Sciatic nerve (tissue), 2 donors: ENCODE measurements at regions not wholly inside any gene's neighbourhood (a gene's known extent, or its start where the extent isn't known, plus 50 kb on each side); places are given as distances from the start of the nearest gene placed in this dataset.
A peak's percentile ranks its signal among the peaks of the same experiment; 100 is the strongest.

Source experiments
- ATAC-seq: fragments of 200-7000 bp; cut with Tn5 transposase; one replicate; pipeline ENCODE4 v1.9.1; 2020; ENCODE audit warnings: mild to moderate bottlenecking, moderate library complexity
- DNase-seq: peaks from one replicate; pipeline ENCODE4 v3.0.0-alpha.2; 2020; ENCODE audit warnings: low spot score
- intact Hi-C: fragments of 100-400 bp; cut with DNase I; formaldehyde crosslinking; loops from one replicate; pipeline ENCODE4 v1.14.2; 2022
- donor health status: DM: no; HTN: no; CAD: no.
- donor health status: DM: no; HTN: no; CAD: no.

GRCh38 chr6:167501831-167502385 lies 177.0 kb downstream of the TTLL2 start:
- no peak for ATAC-seq
- DNase-seq, result no peak
- intact Hi-C loops, result no loop called here

GRCh38 chr6:167502471-167502870 lies 177.6 kb downstream of the TTLL2 start:
- ATAC-seq (no peak), DNase-seq (no peak)
- intact Hi-C loops, result no loop called here

GRCh38 chr6:167504385-167504961 lies 179.6 kb downstream of the TTLL2 start:
- ATAC-seq, result peak; percentile 72
- DNase-seq, result no peak
- intact Hi-C loops, result no loop called here

- ATAC-seq, result no peak
- DNase-seq, result no peak
- intact Hi-C loops, result no loop called here
These were observed 180.3 kb downstream of the TTLL2 start for GRCh38 chr6:167505199-167505598.

GRCh38 chr6:167505782-167506181 lies 180.9 kb downstream of the TTLL2 start:
- intact Hi-C loops, result no loop called here
- DNase-seq, result no peak
- no peak for ATAC-seq

- no peak for DNase-seq
- no peak for ATAC-seq
- intact Hi-C loops, result no loop called here
These were observed 181.8 kb downstream of the TTLL2 start for GRCh38 chr6:167506443-167507301.

- ATAC-seq (no peak), DNase-seq (no peak)
- intact Hi-C loops, result no loop called here
These were observed 182.6 kb downstream of the TTLL2 start for GRCh38 chr6:167507376-167507945.

GRCh38 chr6:167508919-167509852 lies 184.3 kb downstream of the TTLL2 start:
- ATAC-seq (no peak), DNase-seq (no peak)
- intact Hi-C loops, result no loop called here

- ATAC-seq (no peak), DNase-seq (no peak)
- intact Hi-C loops, result loop anchor here (1.0 kb wide), 1 partner anchor 32 kb away; no protein-coding TSS in a partner anchor
These were observed 185.0 kb downstream of the TTLL2 start for GRCh38 chr6:167509853-167510220.

GRCh38 chr6:167510648-167511047 lies 185.8 kb downstream of the TTLL2 start:
- intact Hi-C loops, result loop anchor here (1.0 kb wide), 1 partner anchor 32 kb away; no protein-coding TSS in a partner anchor
- no peak for ATAC-seq
- no peak for DNase-seq

- intact Hi-C loops, result no loop called here
- DNase-seq (peak; percentile 22), ATAC-seq (no peak)
These were observed 187.9 kb downstream of the TTLL2 start for GRCh38 chr6:167512696-167513375.

- ATAC-seq (no peak), DNase-seq (no peak)
These were observed 188.9 kb downstream of the TTLL2 start for GRCh38 chr6:167513778-167514177.

GRCh38 chr6:167514524-167514923 lies 189.6 kb downstream of the TTLL2 start:
- DNase-seq (peak; percentile 15), ATAC-seq (no peak)
- intact Hi-C loops, result no loop called here

More at GRCh38 chr6:167513778-167514177, 188.9 kb downstream of the TTLL2 start:
- intact Hi-C loops, result no loop called here

GRCh38 chr6:167515873-167516507 lies 191.1 kb downstream of the TTLL2 start:
- ATAC-seq (no peak), DNase-seq (no peak)

GRCh38 chr6:167517254-167517916 lies 192.5 kb downstream of the TTLL2 start:
- intact Hi-C loops, result no loop called here
- peak; percentile 34 for DNase-seq

More at GRCh38 chr6:167515873-167516507, 191.1 kb downstream of the TTLL2 start:
- intact Hi-C loops, result no loop called here

GRCh38 chr6:167523426-167523825 lies 198.5 kb downstream of the TTLL2 start:
- intact Hi-C loops, result no loop called here
- ATAC-seq (no peak), DNase-seq (no peak)

More at GRCh38 chr6:167517254-167517916, 192.5 kb downstream of the TTLL2 start:
- no peak for ATAC-seq
